OCI-LY1 (cell line): ENCODE measurements at regions not wholly inside any gene's neighbourhood (a gene's known extent, or its start where the extent isn't known, plus 50 kb on each side); places are given as distances from the start of the nearest gene placed in this dataset.
"Not testable (repeated sequence)": the region's sequence is repeated elsewhere in the genome, so short reads cannot be mapped to it uniquely, and the experiment has no call there.

Experiments used
- CTCF ChIP-seq: fragments of 200-600 bp; sonication (generic), shearing (Covaris generic); IDR thresholded peaks from 2 replicates; pipeline ENCODE4 v1.5.1; 2017; ENCODE audit warnings: mild to moderate bottlenecking, antibody characterized with exemption, low read length, moderate library complexity, mixed read lengths
- EZH2 ChIP-seq: fragments of 200-600 bp; sonication (generic), shearing (Covaris generic); IDR thresholded peaks from 2 replicates; pipeline ENCODE4 v1.8.0; 2017; ENCODE audit warnings: borderline replicate concordance, mixed run types, mild to moderate bottlenecking, antibody characterized with exemption, low read length, moderate library complexity, mixed read lengths

GRCh38 chr12:14101556-14101955 lies 120.2 kb upstream of the GRIN2B start:
- not testable (repeated sequence) for TF ChIP-seq CTCF, EZH2
